ENCODE measurements at regions not wholly inside any gene's neighbourhood (a gene's known extent, or its start where the extent isn't known, plus 50 kb on each side); places are given as distances from the start of the nearest gene placed in this dataset.

GRCh38 chr12:17283563-17283962, 677.6 kb upstream of the LMO3 start:
- TF ChIP-seq CTCF (IDR thresholded peaks at IDR 0.05) (no peak), EP300 (IDR thresholded peaks at IDR 0.05) (no peak), POLR2A (IDR thresholded peaks at IDR 0.05) (no peak)
